NCI-H187 (cell line): ENCODE measurements at regions not wholly inside any gene's neighbourhood (a gene's known extent, or its start where the extent isn't known, plus 50 kb on each side); places are given as distances from the start of the nearest gene placed in this dataset.

Source experiments
- DNase-seq, 2 experiments: peaks; one replicate each; lab custom pipeline; 2025; lab: John Stamatoyannopoulos, UW

- DNase-seq: no peak
Measured at GRCh38 chr1:208842451-208842850, 598.3 kb upstream of the PLXNA2 start.

DNA sequence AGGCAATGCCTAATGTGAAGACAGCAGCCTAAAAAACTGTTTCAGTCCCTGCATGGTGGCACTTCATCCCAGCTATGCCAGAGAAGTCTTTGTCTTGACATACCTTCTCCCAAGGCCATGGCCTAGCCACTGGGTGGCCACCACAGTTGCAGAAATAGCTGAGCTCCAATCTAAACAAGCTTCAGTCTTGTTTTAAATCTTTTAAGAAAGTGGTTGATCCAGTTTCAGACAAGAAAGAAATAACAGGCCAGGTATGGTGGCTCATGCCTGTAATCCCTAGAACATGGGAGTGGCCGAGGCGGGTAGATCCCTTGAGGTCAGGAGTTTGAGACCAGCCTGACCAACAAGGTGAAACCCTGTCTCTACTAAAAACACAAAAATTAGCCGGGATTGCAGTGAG lies 600.0 kb upstream of the PLXNA2 start:
- DNase-seq: no peak

- no peak for DNase-seq
Measured at GRCh38 chr1:208848854-208849253, 604.7 kb upstream of the PLXNA2 start.

DNA sequence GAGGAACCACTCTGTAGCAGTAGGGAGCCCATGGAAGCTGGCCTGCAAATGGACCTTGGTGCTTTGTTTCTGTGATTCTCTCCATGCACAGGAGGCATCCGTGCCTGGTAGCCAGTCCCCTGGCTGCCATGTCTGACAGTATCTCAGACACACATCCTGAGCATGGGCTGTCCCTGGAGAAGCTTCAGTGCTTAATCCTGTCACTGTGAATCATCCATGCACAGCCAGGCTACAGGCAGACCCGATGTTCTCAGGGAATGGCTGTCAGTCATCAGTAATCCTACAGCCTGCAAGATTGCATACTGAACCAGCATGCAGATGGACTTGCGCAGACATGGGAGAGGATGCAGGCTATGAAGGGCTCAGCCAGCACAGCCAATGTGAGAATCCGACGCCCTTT lies 606.3 kb upstream of the PLXNA2 start:
- no peak for DNase-seq

DNA sequence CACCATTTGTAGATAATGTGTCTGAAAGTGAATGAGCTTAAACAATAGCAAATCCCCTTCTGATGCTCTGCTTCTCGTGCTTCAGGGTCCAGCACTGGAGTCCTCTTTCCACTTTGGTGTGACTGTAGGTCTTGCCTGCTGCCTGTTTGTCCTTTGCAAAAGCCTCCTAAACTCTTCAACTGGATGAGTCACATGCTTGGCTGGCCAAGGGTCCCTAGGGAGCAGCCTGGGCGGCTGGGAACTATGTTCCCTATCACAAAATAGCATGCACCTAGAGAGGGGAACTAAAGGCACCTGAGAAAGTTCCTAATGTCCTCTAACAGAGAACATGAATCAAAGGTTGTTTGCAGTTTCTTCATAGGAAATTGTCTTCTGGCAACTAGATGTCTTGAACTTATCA lies 607.2 kb upstream of the PLXNA2 start:
- DNase-seq: no peak

- DNase-seq: no peak
Measured at GRCh38 chr1:208852911-208853310, 608.7 kb upstream of the PLXNA2 start.

DNA sequence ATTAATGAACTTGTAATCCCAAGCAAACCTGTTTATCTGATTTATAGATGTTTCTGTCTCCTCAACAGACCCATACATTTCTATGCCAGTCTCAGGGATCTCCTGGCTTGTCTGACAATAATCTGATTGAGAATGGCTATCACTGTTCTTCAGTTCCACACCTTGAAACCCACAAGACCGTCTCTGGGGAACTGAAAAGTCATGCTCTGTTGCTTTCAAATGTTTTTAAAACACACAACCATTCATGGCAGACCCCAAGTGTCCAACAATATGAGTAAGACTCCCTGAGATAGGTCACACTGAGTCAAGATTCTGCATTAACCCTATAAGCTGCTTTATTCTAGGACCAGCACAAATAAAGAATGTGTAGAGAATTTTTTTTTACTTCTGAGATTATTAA lies 611.2 kb upstream of the PLXNA2 start:
- DNase-seq: peak; percentile 7 to 25

DNA sequence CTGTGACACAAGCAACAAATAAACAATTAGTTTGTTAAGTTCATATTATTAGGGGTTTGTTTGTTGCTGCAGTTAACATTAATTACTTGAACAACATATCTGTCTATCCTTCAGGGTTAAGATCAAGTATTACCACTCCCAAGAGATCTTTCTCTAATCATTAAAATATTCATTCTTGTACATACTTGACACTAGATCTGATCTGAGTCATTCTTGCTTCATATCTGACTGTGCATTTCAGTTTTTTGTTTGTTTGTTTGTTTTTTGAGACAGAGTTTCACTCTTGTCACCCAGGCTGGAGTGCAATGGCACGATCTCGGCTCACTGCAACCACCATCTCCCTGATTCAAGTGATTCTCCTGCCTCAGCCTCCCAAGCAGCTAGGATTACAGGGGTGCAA lies 613.3 kb upstream of the PLXNA2 start:
- DNase-seq: no peak

GRCh38 chr1:208858738-208859137 lies 614.6 kb upstream of the PLXNA2 start:
- DNase-seq: no peak

GRCh38 chr1:208864366-208864965 lies 620.3 kb upstream of the PLXNA2 start:
- DNase-seq: no peak

GRCh38 chr1:208866386-208866955 lies 622.3 kb upstream of the PLXNA2 start:
- DNase-seq: no peak

GRCh38 chr1:208868554-208868953 lies 624.4 kb upstream of the PLXNA2 start:
- no peak for DNase-seq

GRCh38 chr1:208874915-208875314 lies 630.7 kb upstream of the PLXNA2 start:
- no peak for DNase-seq

GRCh38 chr1:208879022-208879421 lies 634.8 kb upstream of the PLXNA2 start:
- no peak for DNase-seq

DNA sequence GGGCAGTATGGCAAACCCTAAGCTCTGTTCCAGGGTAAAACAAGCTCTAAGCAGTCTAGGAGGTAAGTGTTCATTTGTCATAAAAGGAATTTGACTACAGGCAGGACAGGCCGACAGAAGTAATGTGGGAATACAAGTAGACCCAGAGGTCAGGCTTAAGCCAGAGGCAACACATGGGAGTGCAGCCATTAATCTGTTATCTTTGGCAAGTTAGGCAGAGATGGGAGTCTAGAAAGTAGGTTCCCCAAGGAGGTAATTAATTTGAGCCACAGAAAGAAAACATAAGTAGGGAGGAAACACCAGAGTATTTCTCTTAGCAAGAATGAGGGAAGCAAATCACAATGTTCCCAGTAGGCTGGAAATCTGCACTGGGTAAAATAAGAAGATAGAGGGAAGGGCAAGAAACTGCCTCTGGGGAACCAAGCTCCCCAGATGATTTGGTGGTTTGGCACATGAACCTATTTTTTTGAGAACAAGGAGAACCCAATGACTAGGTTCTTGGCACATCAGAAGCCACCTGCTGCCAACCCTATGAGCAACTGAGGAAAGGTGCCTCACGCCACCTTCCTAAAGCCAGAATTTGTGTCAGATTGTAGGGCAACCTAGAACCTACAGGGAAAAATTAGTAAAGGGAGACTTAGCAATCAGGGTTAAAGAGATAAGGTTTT lies 636.4 kb upstream of the PLXNA2 start:
- no peak for DNase-seq

- DNase-seq: no peak
Measured at GRCh38 chr1:208885060-208885459, 640.9 kb upstream of the PLXNA2 start.

DNA sequence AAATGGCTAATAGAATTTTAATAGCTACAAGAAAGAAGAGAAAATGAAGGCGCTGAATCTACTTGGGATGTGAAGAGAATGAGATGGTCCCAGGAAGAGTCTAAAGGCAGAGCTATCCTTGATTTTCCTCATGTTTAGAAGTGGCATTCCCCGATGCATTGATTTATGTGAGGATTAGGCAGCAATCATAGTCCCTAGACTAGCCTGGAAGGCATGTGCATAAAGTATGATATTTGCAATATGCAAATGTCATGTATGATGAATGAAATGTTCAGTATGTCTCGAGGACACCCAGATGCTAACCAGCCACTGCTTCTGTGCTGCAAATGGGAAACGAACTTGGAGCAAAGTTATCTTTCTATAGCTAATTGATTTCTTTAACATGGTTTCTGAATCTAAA lies 641.5 kb upstream of the PLXNA2 start:
- no peak for DNase-seq

DNA sequence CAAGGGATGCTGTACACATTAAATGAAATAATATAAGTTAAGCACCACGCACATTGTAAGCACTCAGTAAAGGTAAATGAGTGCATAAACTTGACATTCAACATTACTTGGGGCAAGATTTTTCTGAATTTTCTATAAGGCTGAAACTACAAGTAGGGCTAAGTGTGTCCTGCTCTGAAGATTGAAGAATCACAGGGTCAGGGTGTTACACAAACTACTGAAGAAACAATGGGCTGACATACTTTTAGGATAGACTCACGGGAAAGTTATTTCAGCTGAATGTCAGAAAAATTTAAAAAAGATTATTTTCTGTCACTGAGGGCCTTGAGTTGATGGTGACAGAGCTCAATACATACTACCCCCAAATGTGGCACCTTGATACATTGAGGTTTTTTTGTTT lies 644.2 kb upstream of the PLXNA2 start:
- no peak for DNase-seq

- DNase-seq: no peak
Measured at GRCh38 chr1:208892147-208892546, 648.0 kb upstream of the PLXNA2 start.

DNA sequence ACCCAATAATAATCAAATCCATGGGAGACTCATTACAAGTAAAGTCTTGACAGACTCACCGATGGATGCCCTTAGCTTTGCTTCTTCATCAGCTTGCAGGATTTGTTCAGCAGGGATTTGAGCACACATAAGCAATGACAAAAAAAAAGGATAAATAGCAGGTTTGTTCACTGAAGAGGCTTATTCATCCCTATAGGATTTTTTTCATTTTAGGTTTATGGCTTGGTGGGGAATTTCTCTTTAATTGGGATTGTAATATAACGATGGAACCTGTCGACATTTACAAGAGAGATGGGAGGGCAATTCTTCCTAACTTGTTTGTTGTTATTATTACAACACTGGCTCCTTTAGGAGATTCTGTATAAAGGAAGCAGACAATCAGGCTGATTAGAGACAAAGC lies 649.1 kb upstream of the PLXNA2 start:
- no peak for DNase-seq

- no peak for DNase-seq
Measured at GRCh38 chr1:208895181-208895580, 651.0 kb upstream of the PLXNA2 start.

DNA sequence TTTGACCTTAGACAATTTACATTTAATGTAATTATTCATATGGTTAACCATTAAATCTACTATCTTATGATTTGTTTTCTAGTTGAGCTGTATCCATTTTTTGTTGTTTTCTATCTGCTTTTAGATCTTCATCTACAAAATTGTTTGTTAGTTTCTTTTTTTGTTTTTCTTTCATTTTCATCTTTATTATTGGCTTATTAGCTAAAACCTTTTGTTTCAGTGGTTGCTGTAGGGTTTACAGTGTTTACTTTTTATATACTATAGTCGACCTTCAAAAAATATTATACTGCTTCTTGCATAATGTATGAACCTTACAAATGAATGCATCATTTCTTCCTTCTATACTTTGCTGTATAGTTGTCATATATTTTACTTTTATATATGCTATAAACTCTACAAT lies 651.6 kb upstream of the PLXNA2 start:
- DNase-seq: no peak

DNA sequence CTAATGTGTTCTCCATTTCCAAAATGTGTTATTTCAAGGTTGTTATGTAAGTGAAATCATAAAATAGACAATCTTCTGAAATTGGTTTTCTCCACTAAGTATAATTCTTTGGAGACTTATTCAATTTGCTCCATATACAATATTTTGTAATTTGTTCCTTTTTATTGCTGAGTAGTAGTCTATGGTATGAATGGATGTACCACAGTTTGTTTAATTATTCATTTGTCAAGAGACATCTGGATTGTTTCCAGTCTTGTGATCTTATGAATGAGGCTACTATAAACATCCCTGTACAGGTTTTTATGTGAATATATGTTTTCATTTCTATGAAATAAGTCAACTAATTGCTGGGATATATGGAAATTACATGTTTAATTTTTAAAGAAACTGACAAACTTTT lies 652.6 kb upstream of the PLXNA2 start:
- DNase-seq: no peak

GRCh38 chr1:208899438-208899837 lies 655.3 kb upstream of the PLXNA2 start:
- no peak for DNase-seq
